ENCODE measurements at regions not wholly inside any gene's neighbourhood (a gene's known extent, or its start where the extent isn't known, plus 50 kb on each side); places are given as distances from the start of the nearest gene placed in this dataset.
A peak's percentile ranks its signal among the peaks of the same experiment; 100 is the strongest.

GRCh38 chr5:17346811-17347210 lies 129.4 kb downstream of the BASP1 start:
- no peak for TF ChIP-seq POLR2AphosphoS5 (IDR thresholded peaks at IDR 0.05)
- no peak for TF ChIP-seq MXI1 (conservative IDR thresholded peaks at IDR 0.05; ENCODE audit: poor library complexity, severe bottlenecking)
- no peak for TF ChIP-seq EZH2 (IDR thresholded peaks at IDR 0.05; ENCODE audit: borderline replicate concordance, insufficient read depth, low read length, poor library complexity, severe bottlenecking)
- no peak for TF ChIP-seq RAD21 (conservative IDR thresholded peaks at IDR 0.05)
- TF ChIP-seq SMC3 (conservative IDR thresholded peaks at IDR 0.05; ENCODE audit: poor library complexity), result no peak
- no peak for TF ChIP-seq TAF1 (IDR thresholded peaks at IDR 0.05; ENCODE audit: low read depth)
- no peak for TF ChIP-seq REST (IDR thresholded peaks at IDR 0.05; ENCODE audit: borderline replicate concordance)
- TF ChIP-seq CTCF (IDR thresholded peaks at IDR 0.05; ENCODE audit: poor library complexity, severe bottlenecking), result no peak
- no peak for TF ChIP-seq EP300 (conservative IDR thresholded peaks at IDR 0.05; ENCODE audit: poor library complexity, severe bottlenecking)
- H3K4me3 ChIP-seq (ENCODE audit: low read length), result no peak overlapping the region
- H3K9me2 ChIP-seq (ENCODE audit: insufficient read depth, low read length), result no peaks in the 10 kb centered on the region
- no peak overlapping the region for H3K9ac ChIP-seq (ENCODE audit: low read length)
- no peaks in the 10 kb centered on the region for H3K79me2 ChIP-seq (replicated peaks; ENCODE audit: insufficient read depth, low read length)
- H3K4me2 ChIP-seq (ENCODE audit: low read length), result no peak overlapping the region
- H3K27me3 ChIP-seq (ENCODE audit: insufficient read depth, low read depth, low read length), result no peaks in the 10 kb centered on the region
- H4K20me1 ChIP-seq (ENCODE audit: insufficient read depth), result no peaks in the 10 kb centered on the region
- no peak overlapping the region for H3K27ac ChIP-seq (ENCODE audit: low read length)
- no peaks in the 10 kb centered on the region for H3K9me3 ChIP-seq (ENCODE audit: low read length)
- H2AFZ ChIP-seq (ENCODE audit: low read depth, low read length), result no peak overlapping the region
- no peaks in the 10 kb centered on the region for H3K36me3 ChIP-seq (ENCODE audit: insufficient read depth, low read length)
- H3F3A ChIP-seq (ENCODE audit: insufficient read depth, low read length, poor library complexity, severe bottlenecking), result no peaks in the 10 kb centered on the region

GRCh38 chr5:17352223-17352622 lies 134.8 kb downstream of the BASP1 start:
- H3K36me3 ChIP-seq (ENCODE audit: insufficient read depth, low read length), result no peaks in the 10 kb centered on the region
- no peaks in the 10 kb centered on the region for H3K9me3 ChIP-seq (ENCODE audit: low read length)
- no peaks in the 10 kb centered on the region for H3F3A ChIP-seq (ENCODE audit: insufficient read depth, low read length, poor library complexity, severe bottlenecking)
- no peak overlapping the region for H3K9ac ChIP-seq (ENCODE audit: low read length)
- no peak overlapping the region for H3K4me2 ChIP-seq (ENCODE audit: low read length)
- TF ChIP-seq EZH2 (IDR thresholded peaks at IDR 0.05; ENCODE audit: borderline replicate concordance, insufficient read depth, low read length, poor library complexity, severe bottlenecking) (no peak), RAD21 (conservative IDR thresholded peaks at IDR 0.05) (no peak), EP300 (conservative IDR thresholded peaks at IDR 0.05; ENCODE audit: poor library complexity, severe bottlenecking) (peak; percentile 36), SMC3 (conservative IDR thresholded peaks at IDR 0.05; ENCODE audit: poor library complexity) (no peak), REST (IDR thresholded peaks at IDR 0.05; ENCODE audit: borderline replicate concordance) (peak; percentile 87), MXI1 (conservative IDR thresholded peaks at IDR 0.05; ENCODE audit: poor library complexity, severe bottlenecking) (no peak)
- peak overlapping the region; percentile 29 for H3K27ac ChIP-seq (ENCODE audit: low read length)
- H3K79me2 ChIP-seq (replicated peaks; ENCODE audit: insufficient read depth, low read length), result no peaks in the 10 kb centered on the region
- no peaks in the 10 kb centered on the region for H3K27me3 ChIP-seq (ENCODE audit: insufficient read depth, low read depth, low read length)
- no peak overlapping the region for H2AFZ ChIP-seq (ENCODE audit: low read depth, low read length)
- H3K9me2 ChIP-seq (ENCODE audit: insufficient read depth, low read length), result no peaks in the 10 kb centered on the region
- H3K4me3 ChIP-seq (ENCODE audit: low read length), result no peak overlapping the region
- H4K20me1 ChIP-seq (ENCODE audit: insufficient read depth), result no peaks in the 10 kb centered on the region

Data from neural cell (in vitro differentiated cells).